Liver (tissue), 8 donors: ENCODE measurements at regions not wholly inside any gene's neighbourhood (a gene's known extent, or its start where the extent isn't known, plus 50 kb on each side); places are given as distances from the start of the nearest gene placed in this dataset.

Source experiments
- DNase-seq: peaks from one replicate; pipeline ENCODE4 v3.0.0-alpha.2; 2017; ENCODE audit warnings: low spot score
- H3K27ac ChIP-seq, 2 donors: one replicate each; pipeline ENCODE4 v1.7.0; 2013; ENCODE audit warnings: inconsistent platforms in 2 of 2, low read length in 2 of 2, control low read depth in 1 of 2, low read depth in 1 of 2, mild to moderate bottlenecking in 1 of 2
- H3K27me3 ChIP-seq, 4 donors: one replicate each; pipeline versions ENCODE4 v1.6.1 to v1.7.0; 2013; ENCODE audit warnings: low read length in 3 of 4, inconsistent platforms in 1 of 4, mild to moderate bottlenecking in 1 of 4, moderate library complexity in 1 of 4; ENCODE audit not compliant: control insufficient read depth in 4 of 4, insufficient read depth in 4 of 4
- H3K36me3 ChIP-seq, 4 donors: one replicate each; pipeline versions ENCODE4 v1.6.1 to v1.7.0; 2013; ENCODE audit warnings: low read length in 3 of 4, mild to moderate bottlenecking in 3 of 4, low read depth in 1 of 4, moderate library complexity in 1 of 4; ENCODE audit not compliant: control insufficient read depth in 4 of 4, insufficient read depth in 3 of 4
- H3K4me1 ChIP-seq, 4 donors: one replicate each; pipeline versions ENCODE4 v1.6.1 to v1.7.0; 2013; ENCODE audit warnings: low read length in 3 of 4, mild to moderate bottlenecking in 3 of 4, moderate library complexity in 1 of 4; ENCODE audit not compliant: control insufficient read depth in 4 of 4, insufficient read depth in 4 of 4
- H3K4me3 ChIP-seq, 3 donors: one replicate each; pipeline versions ENCODE4 v1.6.1 to v1.7.0; 2013; ENCODE audit warnings: low read length in 3 of 3, control low read depth in 1 of 3, low read depth in 1 of 3, mild to moderate bottlenecking in 1 of 3
- H3K9ac ChIP-seq, 2 donors: one replicate each; pipeline ENCODE4 v1.7.0; 2013; ENCODE audit warnings: low read length in 2 of 2, mild to moderate bottlenecking in 2 of 2, moderate library complexity in 2 of 2, control low read depth in 1 of 2, low read depth in 1 of 2
- H3K9me3 ChIP-seq, 4 donors: one replicate each; pipeline versions ENCODE4 v1.6.1 to v1.7.0; 2013; ENCODE audit warnings: low read length in 3 of 4; ENCODE audit not compliant: control insufficient read depth in 4 of 4
- ATF3 ChIP-seq: IDR thresholded peaks from 2 replicates; pipeline ENCODE4 v1.6.1; 2016; ENCODE audit warnings: antibody characterized with exemption
- CTCF ChIP-seq: fragments of 150-350 bp; IDR thresholded peaks from 2 replicates; pipeline ENCODE4 v1.5.1; 2017; ENCODE audit warnings: improper control_type of control experiment, low read depth, low read length; ENCODE audit not compliant: missing input control
- EGR1 ChIP-seq, 2 donors: IDR thresholded peaks; 2 replicates each; pipeline ENCODE4 v1.6.1; 2016 to 2018; ENCODE audit warnings: antibody characterized with exemption in 2 of 2, low read depth in 2 of 2
- FOXA1 ChIP-seq: IDR thresholded peaks from 2 replicates; pipeline ENCODE4 v1.6.1; 2016; ENCODE audit warnings: antibody characterized with exemption
- FOXA2 ChIP-seq: IDR thresholded peaks from 2 replicates; pipeline ENCODE4 v1.6.1; 2016; ENCODE audit warnings: antibody characterized with exemption
- GABPA ChIP-seq, 2 donors: IDR thresholded peaks in 1 of 2; conservative IDR thresholded peaks in 1 of 2; 2 replicates each; pipeline ENCODE4 v1.6.1; 2016; ENCODE audit warnings: antibody characterized with exemption in 2 of 2, mild to moderate bottlenecking in 1 of 2, moderate library complexity in 1 of 2
- HNF4A ChIP-seq, 2 donors: conservative IDR thresholded peaks; 2 replicates each; pipeline ENCODE4 v1.6.1; 2016; ENCODE audit warnings: antibody characterized with exemption in 2 of 2, mild to moderate bottlenecking in 2 of 2
- HNF4G ChIP-seq: IDR thresholded peaks from 2 replicates; pipeline ENCODE4 v1.6.1; 2016; ENCODE audit warnings: antibody characterized with exemption
- JUND ChIP-seq, 2 donors: IDR thresholded peaks; 2 replicates each; pipeline ENCODE4 v1.6.1; 2016; ENCODE audit warnings: antibody characterized with exemption in 2 of 2
- MAX ChIP-seq: IDR thresholded peaks from 2 replicates; pipeline ENCODE4 v1.6.1; 2016; ENCODE audit warnings: antibody characterized with exemption
- NR2F2 ChIP-seq: IDR thresholded peaks from 2 replicates; pipeline ENCODE4 v1.6.1; 2016; ENCODE audit warnings: antibody characterized with exemption
- RAD21 ChIP-seq, 2 donors: IDR thresholded peaks; 2 replicates each; pipeline ENCODE4 v1.6.1; 2016; ENCODE audit warnings: antibody characterized with exemption in 2 of 2, mild to moderate bottlenecking in 2 of 2
- REST ChIP-seq: IDR thresholded peaks from 2 replicates; pipeline ENCODE4 v1.6.1; 2016; ENCODE audit warnings: antibody characterized with exemption, mild to moderate bottlenecking
- RXRA ChIP-seq, 2 donors: IDR thresholded peaks; 2 replicates each; pipeline ENCODE4 v1.6.1; 2017 to 2018; ENCODE audit warnings: antibody characterized with exemption in 2 of 2, mild to moderate bottlenecking in 1 of 2
- SP1 ChIP-seq: IDR thresholded peaks from 2 replicates; pipeline ENCODE4 v1.6.1; 2018; ENCODE audit warnings: antibody characterized with exemption, mild to moderate bottlenecking
- TAF1 ChIP-seq: conservative IDR thresholded peaks from 2 replicates; pipeline ENCODE4 v1.6.1; 2016; ENCODE audit warnings: antibody characterized with exemption, mild to moderate bottlenecking
- YY1 ChIP-seq: IDR thresholded peaks from 2 replicates; pipeline ENCODE4 v1.6.1; 2016; ENCODE audit warnings: antibody characterized with exemption, mild to moderate bottlenecking
- ZBTB33 ChIP-seq: IDR thresholded peaks from 2 replicates; pipeline ENCODE4 v1.6.1; 2016; ENCODE audit warnings: antibody characterized with exemption
- WGBS: extraction: QIAGEN DNeasy Blood & Tissue Kit; methylation state at CpG from one replicate; pipeline ENCODE4 v1.1.7; 2013; 5-methylcytosine and 5-hydroxymethylcytosine counted together
- donor health status: healthy.
- donor health status: healthy.
- donor health status: healthy.
- donor health status: healthy.
- donor health status: healthy.

GRCh38 chr5:142461028-142461590, 136.3 kb upstream of the SPRY4 start:
- TF ChIP-seq TAF1 = no peak
- TF ChIP-seq YY1 = no peak
- TF ChIP-seq GABPA (IDR thresholded peaks at IDR 0.05 in 1 of 2, conservative IDR thresholded peaks at IDR 0.05 in 1 of 2) = no peak
- TF ChIP-seq FOXA2 = no peak
- TF ChIP-seq HNF4G = no peak
- TF ChIP-seq JUND (IDR thresholded peaks at IDR 0.05) = no peak
- TF ChIP-seq RAD21 (IDR thresholded peaks at IDR 0.05) = no peak
- no peak for TF ChIP-seq SP1
- TF ChIP-seq FOXA1 = no peak
- TF ChIP-seq EGR1 (IDR thresholded peaks at IDR 0.05; ENCODE audit: low read depth in 2 of 2) = no peak
- no peak for TF ChIP-seq MAX
- TF ChIP-seq REST = no peak
- no peak for TF ChIP-seq RXRA (IDR thresholded peaks at IDR 0.05)
- DNase-seq = no peak
- Histone ChIP-seq H3K4me1 (peaks cover 0 to 14% (median 10%) of the 10 kb centered on the region in 4 donors), H3K27ac (no peak overlapping the region), H3K27me3 (no peaks in the 10 kb centered on the region), H3K4me3 (no peak overlapping the region), H3K9ac (no peak overlapping the region), H3K36me3 (no peaks in the 10 kb centered on the region), H3K9me3 (no peaks in the 10 kb centered on the region)
- WGBS = 89% methylated on average over 5 of the region's 5 CpGs

- no peak overlapping the region for H3K9ac ChIP-seq
- peaks cover 0 to 6% (median 2%) of the 10 kb centered on the region in 4 donors for H3K4me1 ChIP-seq
- no peak overlapping the region for H3K27ac ChIP-seq
- no peak for TF ChIP-seq MAX
- TF ChIP-seq YY1 = no peak
- TF ChIP-seq JUND (IDR thresholded peaks at IDR 0.05) = no peak
- TF ChIP-seq GABPA (IDR thresholded peaks at IDR 0.05 in 1 of 2, conservative IDR thresholded peaks at IDR 0.05 in 1 of 2) = no peak
- no peak for TF ChIP-seq HNF4G
- no peak for TF ChIP-seq ZBTB33
- TF ChIP-seq RXRA (IDR thresholded peaks at IDR 0.05) = no peak
- no peak for TF ChIP-seq REST
- TF ChIP-seq RAD21 (IDR thresholded peaks at IDR 0.05) = no peak
- TF ChIP-seq NR2F2 = no peak
- no peak for TF ChIP-seq CTCF
- TF ChIP-seq SP1 = no peak
- TF ChIP-seq FOXA1 = no peak
- no peak for TF ChIP-seq EGR1 (IDR thresholded peaks at IDR 0.05; ENCODE audit: low read depth in 2 of 2)
- no peak for TF ChIP-seq FOXA2
- no peak for TF ChIP-seq HNF4A (conservative IDR thresholded peaks at IDR 0.05)
- no peak for TF ChIP-seq TAF1
- no peak for TF ChIP-seq ATF3
- H3K9me3 ChIP-seq = no peaks in the 10 kb centered on the region
- H3K27me3 ChIP-seq = no peaks in the 10 kb centered on the region
- 84% methylated on average over 1 of the region's 1 CpG for WGBS
- H3K36me3 ChIP-seq = no peaks in the 10 kb centered on the region
- no peak overlapping the region for H3K4me3 ChIP-seq
- DNase-seq = no peak
Measured at GRCh38 chr5:142459209-142459608, 134.4 kb upstream of the SPRY4 start.
